GM12878 (cell line): ENCODE measurements at regions not wholly inside any gene's neighbourhood (a gene's known extent, or its start where the extent isn't known, plus 50 kb on each side); places are given as distances from the start of the nearest gene placed in this dataset.

Experiments
- ATF2 ChIP-seq: IDR thresholded peaks from 2 replicates; pipeline ENCODE4 v1.6.1; 2012; ENCODE audit warnings: low read length, inconsistent platforms
- CTCF ChIP-seq, 3 experiments: IDR thresholded peaks in 2 of 3; conservative IDR thresholded peaks in 1 of 3; 2 replicates each; pipeline ENCODE4 v1.5.1; 2011; ENCODE audit warnings: low read depth in 3 of 3, low read length in 3 of 3, mild to moderate bottlenecking in 3 of 3, control low read depth in 2 of 3, moderate library complexity in 2 of 3, inconsistent platforms in 1 of 3, mixed read lengths in 1 of 3; ENCODE audit not compliant: control insufficient read depth in 2 of 3, insufficient read depth in 1 of 3; ENCODE audit errors: extremely low read depth in 1 of 3
- EGR1 ChIP-seq, 2 experiments: IDR thresholded peaks; 1 replicate in 1 of 2; 2 replicates in 1 of 2; pipeline ENCODE4 v1.6.1; 2011 to 2012; ENCODE audit warnings: low read depth in 2 of 2, low read length in 2 of 2, borderline replicate concordance in 1 of 2, mild to moderate bottlenecking in 1 of 2, moderate library complexity in 1 of 2
- HDAC6 ChIP-seq: fragments of 200-600 bp; sonication (generic); IDR thresholded peaks from one replicate; pipeline ENCODE4 v1.8.0; 2017; ENCODE audit warnings: antibody characterized with exemption; ENCODE audit not compliant: unreplicated experiment
- POLR2A ChIP-seq: IDR thresholded peaks from 2 replicates; pipeline ENCODE4 v1.6.1; 2011; ENCODE audit warnings: low read depth, mild to moderate bottlenecking, low read length
- POLR2AphosphoS5 ChIP-seq: IDR thresholded peaks from 2 replicates; pipeline ENCODE4 v1.6.1; 2011; ENCODE audit warnings: mild to moderate bottlenecking, low read length, inconsistent platforms
- RCOR1 ChIP-seq: conservative IDR thresholded peaks from 2 replicates; pipeline ENCODE4 v1.6.1; 2012; ENCODE audit warnings: low read depth, low read length, improper control_type of control experiment
- TAF1 ChIP-seq: IDR thresholded peaks from 2 replicates; pipeline ENCODE4 v1.6.1; 2011; ENCODE audit warnings: mild to moderate bottlenecking, low read depth, low read length, borderline replicate concordance

- TF ChIP-seq POLR2AphosphoS5 = no peak
- TF ChIP-seq POLR2A = no peak
- TF ChIP-seq RCOR1 = no peak
- no peak for TF ChIP-seq HDAC6
- TF ChIP-seq EGR1 (IDR thresholded peaks at IDR 0.05; ENCODE audit: borderline replicate concordance in 1 of 2, low read depth in 2 of 2, low read length in 2 of 2) = no peak
- TF ChIP-seq TAF1 = no peak
- TF ChIP-seq ATF2 = no peak
- TF ChIP-seq CTCF (IDR thresholded peaks at IDR 0.05 in 2 of 3, conservative IDR thresholded peaks at IDR 0.05 in 1 of 3; ENCODE audit: control insufficient read depth in 2 of 3, extremely low read depth in 1 of 3, insufficient read depth in 1 of 3, low read depth in 3 of 3, low read length in 3 of 3) = no peak
Observed at GRCh38 chr1:4060850-4061249, 160.8 kb upstream of the C1orf174 start.
